ENCODE measurements at regions not wholly inside any gene's neighbourhood (a gene's known extent, or its start where the extent isn't known, plus 50 kb on each side); places are given as distances from the start of the nearest gene placed in this dataset.

DNA sequence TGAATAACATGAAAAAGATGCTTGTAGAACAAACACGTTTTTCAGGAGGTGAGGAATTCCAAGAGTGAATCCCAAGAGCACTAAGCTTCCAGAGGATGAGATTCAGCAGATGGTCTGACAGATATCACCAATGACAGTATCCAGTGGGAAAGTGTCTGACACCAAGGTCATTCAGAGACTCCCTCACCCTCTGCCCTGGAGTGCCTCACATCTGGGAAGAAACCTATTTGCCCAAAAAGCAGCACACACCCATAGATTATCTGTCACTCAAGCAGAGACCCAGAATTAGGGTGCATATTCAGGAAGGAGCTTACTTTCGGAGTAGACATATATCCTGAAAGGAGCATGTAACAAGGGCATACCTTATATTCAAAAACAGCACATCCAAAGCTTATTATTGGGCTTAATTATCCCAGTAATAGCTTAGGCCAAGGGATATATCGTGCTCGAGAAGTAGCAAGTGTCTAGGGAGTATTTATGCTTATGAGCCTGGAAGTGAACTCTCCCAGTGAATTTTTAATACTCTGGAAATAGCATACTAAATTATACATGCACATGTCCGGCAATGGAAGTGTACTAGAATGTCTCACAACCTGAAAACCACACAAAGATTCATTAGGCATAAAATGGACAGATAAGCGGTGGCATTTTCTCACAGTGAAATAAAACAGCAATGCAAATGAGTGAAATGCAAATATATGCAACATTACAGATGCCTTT, 998.1 kb upstream of the TMEM132C start:
- ATAC-seq (no peak), DNase-seq (ENCODE audit: low spot score in 2 of 2) (no peak)
- Mint-ChIP-seq H3K27ac (no peak overlapping the region), H3K9me3 (peaks cover 2% of the 10 kb centered on the region), H3K4me1 (no peaks in the 10 kb centered on the region), H3K36me3 (no peaks in the 10 kb centered on the region), H3K4me3 (no peak overlapping the region)

DNA sequence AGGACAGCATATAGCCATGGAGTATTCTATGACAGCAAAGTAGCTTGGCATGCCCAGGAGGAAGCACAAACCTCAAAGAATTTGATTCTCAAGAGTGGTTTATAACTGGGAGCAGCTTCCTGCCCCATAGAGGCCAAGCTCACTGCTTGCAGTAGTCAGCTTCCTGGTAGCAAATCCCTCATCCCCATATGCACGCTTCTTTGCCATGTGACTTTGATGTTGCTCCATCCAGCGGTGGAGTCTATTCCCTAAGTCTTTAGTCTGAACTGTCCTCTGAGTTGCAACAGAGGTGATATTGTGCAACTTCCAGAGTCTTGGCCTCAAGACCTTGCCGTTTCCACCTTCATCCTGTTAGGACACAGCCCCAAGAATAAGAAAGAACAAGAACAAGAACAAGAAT, 996.8 kb upstream of the TMEM132C start:
- ATAC-seq: no peak
- no peak for DNase-seq (ENCODE audit: low spot score in 2 of 2)
- no peak overlapping the region for H3K27ac Mint-ChIP-seq
- H3K4me1 Mint-ChIP-seq: no peaks in the 10 kb centered on the region
- H3K9me3 Mint-ChIP-seq: no peaks in the 10 kb centered on the region
- no peaks in the 10 kb centered on the region for H3K36me3 Mint-ChIP-seq
- no peak overlapping the region for H3K4me3 Mint-ChIP-seq

DNA sequence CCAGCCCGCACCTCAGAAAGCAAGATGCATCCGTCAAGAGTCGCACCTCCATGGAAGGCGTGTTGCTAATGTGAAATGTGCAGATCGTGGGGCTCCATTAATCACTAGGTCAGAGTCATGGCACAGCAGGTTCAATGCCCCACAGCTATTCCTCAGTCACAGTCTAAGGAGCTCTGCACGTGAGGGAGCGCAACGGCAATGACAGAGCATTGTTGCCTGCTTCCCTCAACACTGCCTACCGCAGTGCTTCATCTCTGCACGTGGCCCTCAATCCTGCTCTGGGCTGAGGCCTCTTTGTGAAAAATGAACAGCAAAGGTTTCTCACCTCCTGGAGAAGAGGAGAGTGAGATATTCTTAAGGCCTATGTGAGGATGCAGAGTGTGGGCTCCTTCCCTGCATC, 995.2 kb upstream of the TMEM132C start:
- no peak overlapping the region for H3K27ac Mint-ChIP-seq
- no peaks in the 10 kb centered on the region for H3K36me3 Mint-ChIP-seq
- no peaks in the 10 kb centered on the region for H3K9me3 Mint-ChIP-seq
- ATAC-seq (no peak), DNase-seq (ENCODE audit: low spot score in 2 of 2) (no peak)
- H3K4me1 Mint-ChIP-seq: no peaks in the 10 kb centered on the region
- H3K4me3 Mint-ChIP-seq: no peak overlapping the region

DNA sequence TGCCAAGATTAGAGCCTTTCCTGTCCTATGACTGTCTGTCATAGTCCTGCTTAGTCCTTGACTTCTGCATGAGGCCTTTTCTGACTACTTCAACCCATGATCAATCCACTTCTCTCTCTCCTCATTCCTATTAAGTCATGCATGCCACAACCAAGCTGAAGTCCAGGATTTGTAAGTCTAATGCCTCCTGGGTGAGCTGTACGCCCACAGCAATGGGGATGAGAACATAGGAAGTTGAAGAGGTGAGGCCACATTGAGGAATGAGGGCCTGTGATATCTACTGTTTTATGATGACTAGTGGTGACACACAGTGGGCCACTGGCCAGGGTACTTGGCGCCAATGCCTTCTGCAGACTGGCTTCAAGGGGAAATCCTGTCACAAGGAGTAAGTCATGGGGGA, 994.1 kb upstream of the TMEM132C start:
- Mint-ChIP-seq H3K27ac (no peak overlapping the region), H3K4me3 (no peak overlapping the region), H3K4me1 (peaks cover 6% of the 10 kb centered on the region), H3K36me3 (no peaks in the 10 kb centered on the region), H3K9me3 (no peaks in the 10 kb centered on the region)
- DNase-seq (ENCODE audit: low spot score in 2 of 2) (no peak), ATAC-seq (peak; percentile 46)

DNA sequence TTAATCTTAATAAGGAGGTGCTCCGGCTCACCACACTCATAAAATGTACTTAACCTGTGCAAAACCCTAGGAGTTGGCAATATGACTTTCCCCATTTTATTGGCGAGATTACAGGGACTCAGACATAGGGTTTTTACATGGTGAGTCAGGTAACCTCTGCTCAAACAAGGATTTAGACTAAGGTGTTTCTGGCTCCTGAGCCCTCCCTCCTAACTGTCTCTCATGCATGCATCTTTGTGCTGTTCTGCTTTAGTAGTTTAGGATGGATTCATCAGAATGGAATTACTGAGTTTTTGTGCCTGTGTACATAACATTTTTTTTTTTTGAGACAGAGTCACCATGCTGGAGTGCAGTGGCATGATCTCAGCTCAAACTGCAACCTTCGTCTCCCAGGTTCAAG, 993.3 kb upstream of the TMEM132C start:
- Mint-ChIP-seq H3K9me3 (no peaks in the 10 kb centered on the region), H3K36me3 (no peaks in the 10 kb centered on the region), H3K4me1 (peaks cover 10% of the 10 kb centered on the region), H3K4me3 (no peak overlapping the region), H3K27ac (no peak overlapping the region)
- ATAC-seq (no peak), DNase-seq (ENCODE audit: low spot score in 2 of 2) (no peak)

DNA sequence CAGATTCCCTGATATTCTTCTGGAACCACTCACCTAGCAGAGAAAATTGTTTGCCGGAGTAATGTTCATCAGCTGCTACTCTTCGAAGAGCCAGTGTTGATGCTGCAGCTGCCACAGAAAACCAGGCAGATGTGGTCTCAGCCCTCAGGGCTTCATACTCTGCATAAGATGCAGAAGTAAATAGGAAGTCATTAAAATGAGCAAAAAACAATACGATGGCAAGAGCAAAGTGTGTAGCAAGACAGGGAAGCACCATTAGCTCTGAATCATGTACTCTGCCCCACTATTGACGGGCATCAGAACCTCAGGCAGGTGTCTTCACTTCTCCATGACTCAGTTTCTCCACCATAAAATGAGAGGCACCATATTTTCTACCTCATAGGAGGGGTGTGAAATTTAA, 991.6 kb upstream of the TMEM132C start:
- ATAC-seq (no peak), DNase-seq (ENCODE audit: low spot score in 2 of 2) (no peak)
- peaks cover 13% of the 10 kb centered on the region for H3K4me1 Mint-ChIP-seq
- no peak overlapping the region for H3K27ac Mint-ChIP-seq
- H3K9me3 Mint-ChIP-seq: no peaks in the 10 kb centered on the region
- no peaks in the 10 kb centered on the region for H3K36me3 Mint-ChIP-seq
- no peak overlapping the region for H3K4me3 Mint-ChIP-seq

DNA sequence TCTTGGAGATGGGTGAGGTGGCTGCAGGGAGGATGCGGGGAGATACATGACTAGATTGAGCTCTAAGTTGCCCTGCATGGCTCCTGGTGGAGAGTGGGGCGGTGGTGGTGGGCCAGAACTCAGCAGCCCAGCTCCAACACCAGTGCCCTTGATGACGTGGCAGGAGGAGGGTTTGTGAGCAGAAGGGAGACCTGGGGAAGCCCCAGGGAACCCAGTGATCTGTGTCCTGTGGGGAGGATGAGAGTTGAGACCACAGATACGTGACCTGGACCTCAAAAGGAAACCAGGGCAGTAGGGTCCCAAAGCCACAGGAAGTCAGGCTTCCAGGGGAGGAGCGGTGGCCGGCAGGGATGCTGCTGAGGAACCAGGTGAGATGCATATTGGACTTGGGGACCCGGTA, 989.1 kb upstream of the TMEM132C start:
- Mint-ChIP-seq H3K4me1 (peaks cover 17% of the 10 kb centered on the region), H3K27ac (peak overlapping the region; percentile 20), H3K36me3 (no peaks in the 10 kb centered on the region), H3K4me3 (no peak overlapping the region), H3K9me3 (no peaks in the 10 kb centered on the region)
- ATAC-seq (peak; percentile 69), DNase-seq (ENCODE audit: low spot score in 2 of 2) (no peak)

DNA sequence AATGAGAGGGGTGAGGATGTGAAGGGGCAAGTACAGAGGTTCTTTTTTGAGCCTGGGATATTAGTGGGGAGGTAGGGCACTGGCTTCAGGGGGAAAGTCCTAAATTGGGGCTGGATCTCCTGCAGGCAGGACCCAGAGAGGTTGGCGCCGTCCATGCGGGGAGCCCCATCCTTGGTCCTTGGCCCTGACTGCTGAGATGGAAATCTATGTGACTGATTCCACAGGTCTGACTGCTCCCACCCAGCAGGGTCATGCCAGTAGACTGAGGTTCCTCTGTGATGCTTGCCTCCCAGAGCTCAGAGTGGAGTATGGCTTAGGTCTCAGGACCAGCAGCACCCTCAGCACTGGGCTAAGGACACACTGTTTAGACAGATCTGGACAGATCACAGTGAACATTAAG, 988.6 kb upstream of the TMEM132C start:
- Mint-ChIP-seq H3K36me3 (no peaks in the 10 kb centered on the region), H3K4me1 (peaks cover 17% of the 10 kb centered on the region), H3K4me3 (no peak overlapping the region), H3K9me3 (no peaks in the 10 kb centered on the region), H3K27ac (peak overlapping the region; percentile 20)
- ATAC-seq: peak; percentile 37
- no peak for DNase-seq (ENCODE audit: low spot score in 2 of 2)

DNA sequence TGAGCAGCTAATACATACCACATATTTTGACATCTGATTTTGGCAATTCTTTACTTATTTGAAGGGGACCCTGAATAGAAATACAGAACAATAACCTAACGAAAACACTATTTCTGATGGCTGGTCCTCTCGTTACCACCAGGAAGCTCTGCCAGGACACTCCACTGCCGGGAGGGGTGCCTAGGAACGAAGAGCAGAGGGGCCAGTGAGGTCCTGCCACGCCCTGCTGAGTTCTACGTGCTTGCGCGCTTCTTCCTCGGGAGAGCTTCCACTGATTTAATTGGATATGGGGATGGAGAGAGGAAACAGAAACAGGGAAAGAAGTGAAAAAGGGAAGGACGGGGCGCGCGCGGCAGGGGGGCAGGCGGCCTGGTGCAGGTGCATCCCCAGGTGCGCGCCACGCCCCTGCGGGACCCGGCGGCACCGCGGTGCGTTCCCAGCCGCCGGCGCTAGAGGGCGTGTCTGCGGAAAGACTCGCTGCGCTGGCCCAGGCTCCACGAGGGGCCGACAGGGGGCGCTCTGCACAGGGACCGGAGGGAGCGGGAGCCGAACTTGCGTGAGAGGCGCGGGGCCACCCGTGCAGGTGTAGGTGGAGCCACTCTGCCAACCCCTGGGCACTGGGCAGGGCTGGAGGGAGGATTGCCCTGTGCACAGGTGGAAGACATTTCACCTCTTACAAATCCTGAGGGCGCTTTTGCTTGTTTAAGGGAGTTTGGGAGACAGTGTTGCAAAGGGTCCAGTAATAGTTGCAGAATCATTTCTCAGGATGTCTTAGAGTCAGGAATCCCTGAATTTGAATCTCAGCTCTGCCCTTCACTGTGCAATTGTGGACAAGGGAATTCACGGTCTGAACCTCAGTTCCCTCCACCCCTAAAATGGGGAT, 986.3 kb upstream of the TMEM132C start:
- H3K27ac Mint-ChIP-seq: no peak overlapping the region
- no peaks in the 10 kb centered on the region for H3K36me3 Mint-ChIP-seq
- ATAC-seq (peak; percentile 62), DNase-seq (ENCODE audit: low spot score in 2 of 2) (peak; percentile 73 to 86)
- H3K4me3 Mint-ChIP-seq: no peak overlapping the region
- peaks cover 28% of the 10 kb centered on the region for H3K4me1 Mint-ChIP-seq
- H3K9me3 Mint-ChIP-seq: no peaks in the 10 kb centered on the region

DNA sequence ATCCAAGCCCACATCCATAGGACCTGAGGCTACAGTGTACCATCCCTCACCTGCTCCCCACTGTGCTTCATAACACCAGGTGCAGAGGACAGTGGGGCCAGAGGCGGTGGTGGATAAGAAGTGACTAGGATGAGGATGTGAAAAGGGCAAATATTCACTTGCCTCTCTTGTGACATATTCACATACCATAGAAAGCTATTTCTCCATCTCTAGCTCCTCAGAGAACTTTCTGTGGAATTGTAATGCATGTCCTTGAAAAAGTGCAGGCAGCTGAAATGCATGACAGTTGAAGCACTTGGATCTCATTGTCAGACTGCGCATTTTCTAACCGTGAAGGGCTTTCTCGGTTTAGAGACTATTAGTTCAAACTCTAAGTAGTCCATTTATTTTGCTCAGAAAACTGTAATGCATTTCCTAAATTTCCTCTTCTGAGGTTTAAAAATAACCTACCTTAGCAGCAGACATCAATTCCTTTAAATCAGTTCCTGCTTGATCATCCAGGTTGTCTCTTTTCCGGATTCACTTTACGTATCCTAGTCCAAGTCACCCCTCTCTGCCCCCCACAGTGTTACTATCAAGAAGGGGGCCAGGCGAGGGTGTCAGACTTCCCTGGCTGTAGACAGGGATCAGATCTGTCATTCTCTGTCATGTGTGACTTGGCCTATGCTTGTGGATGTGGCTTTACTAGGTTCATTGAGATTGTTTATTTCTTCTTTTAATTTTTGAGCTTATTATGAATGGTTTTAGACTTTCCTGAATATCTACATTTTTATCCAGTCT, 984.0 kb upstream of the TMEM132C start:
- Mint-ChIP-seq H3K27ac (no peak overlapping the region), H3K4me1 (peaks cover 21% of the 10 kb centered on the region), H3K36me3 (no peaks in the 10 kb centered on the region), H3K4me3 (no peak overlapping the region), H3K9me3 (no peaks in the 10 kb centered on the region)
- ATAC-seq (no peak), DNase-seq (ENCODE audit: low spot score in 2 of 2) (no peak)

DNA sequence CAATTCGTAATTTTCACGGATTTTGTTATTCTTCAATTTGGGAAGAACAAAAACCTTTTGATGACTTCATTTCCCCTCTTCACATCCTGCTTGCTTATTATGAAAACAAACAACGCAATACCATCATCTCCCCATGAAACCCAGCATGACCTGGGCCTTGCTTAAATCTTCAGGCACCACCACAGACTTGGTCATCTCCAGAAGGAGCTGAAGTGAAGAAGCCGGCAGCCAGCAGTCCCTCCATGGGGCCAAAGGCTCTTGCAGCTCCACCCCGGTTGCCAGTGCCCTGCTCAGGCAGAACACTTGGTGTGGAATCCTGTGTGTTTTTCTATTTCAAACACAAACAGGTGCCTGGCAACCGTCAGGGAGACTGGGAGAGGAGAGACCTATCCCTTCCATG, 982.9 kb upstream of the TMEM132C start:
- H3K4me1 Mint-ChIP-seq: peaks cover 17% of the 10 kb centered on the region
- H3K36me3 Mint-ChIP-seq: no peaks in the 10 kb centered on the region
- no peak overlapping the region for H3K4me3 Mint-ChIP-seq
- H3K9me3 Mint-ChIP-seq: no peaks in the 10 kb centered on the region
- H3K27ac Mint-ChIP-seq: no peak overlapping the region
- ATAC-seq (no peak), DNase-seq (ENCODE audit: low spot score in 2 of 2) (no peak)

DNA sequence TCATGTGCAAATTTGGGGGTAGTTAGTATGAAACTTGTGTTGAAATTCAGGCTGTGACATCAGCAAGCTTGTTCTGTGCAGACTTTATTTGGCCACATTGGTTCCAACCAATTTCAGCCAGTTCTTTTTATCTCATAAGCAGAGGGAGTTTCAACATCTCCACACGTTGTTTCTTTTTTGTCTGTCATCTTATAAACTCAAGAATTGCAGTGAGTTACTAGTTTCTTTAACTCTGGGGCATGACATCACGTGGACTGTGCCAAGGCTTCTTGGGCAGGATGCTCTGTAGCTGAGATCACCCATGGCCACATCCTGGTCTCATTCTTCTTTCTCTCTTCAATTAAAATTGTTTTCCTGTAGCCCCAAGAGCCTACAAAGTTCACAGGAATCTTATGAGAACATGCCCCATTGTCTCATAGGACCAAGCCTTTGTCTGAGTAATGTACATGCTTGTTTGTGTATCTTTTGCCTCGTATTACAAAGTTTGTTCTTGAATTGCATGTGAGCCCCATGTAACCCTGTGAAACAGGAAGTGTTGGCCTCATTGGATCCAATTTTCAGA, 982.0 kb upstream of the TMEM132C start:
- Mint-ChIP-seq H3K4me1 (peaks cover 17% of the 10 kb centered on the region), H3K27ac (peak overlapping the region; percentile 29), H3K36me3 (no peaks in the 10 kb centered on the region), H3K9me3 (no peaks in the 10 kb centered on the region), H3K4me3 (no peak overlapping the region)
- peak; percentile 77 for ATAC-seq
- no peak for DNase-seq (ENCODE audit: low spot score in 2 of 2)

DNA sequence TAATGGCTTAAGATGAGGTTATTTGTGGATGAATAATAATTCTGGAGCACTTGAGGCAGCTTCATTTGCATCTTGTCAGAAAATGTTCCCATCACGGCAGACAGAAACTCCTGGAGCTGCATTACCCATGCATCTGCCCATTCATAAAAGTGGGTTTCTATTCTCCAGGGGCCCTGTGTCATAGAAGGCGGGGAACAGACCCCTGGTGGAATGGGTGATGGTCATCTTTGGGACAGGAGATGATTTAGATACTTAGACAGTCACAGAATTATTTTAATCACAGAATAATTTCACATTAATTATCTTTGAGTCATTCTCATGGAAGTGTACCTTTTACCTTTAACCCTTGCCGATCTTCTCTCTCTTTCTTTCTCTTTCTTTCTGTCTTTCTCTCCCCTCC, 980.7 kb upstream of the TMEM132C start:
- ATAC-seq: no peak
- Mint-ChIP-seq H3K4me1 (peaks cover 10% of the 10 kb centered on the region), H3K36me3 (no peaks in the 10 kb centered on the region), H3K27ac (no peak overlapping the region), H3K4me3 (no peak overlapping the region), H3K9me3 (no peaks in the 10 kb centered on the region)
- DNase-seq (ENCODE audit: low spot score in 2 of 2): no peak

DNA sequence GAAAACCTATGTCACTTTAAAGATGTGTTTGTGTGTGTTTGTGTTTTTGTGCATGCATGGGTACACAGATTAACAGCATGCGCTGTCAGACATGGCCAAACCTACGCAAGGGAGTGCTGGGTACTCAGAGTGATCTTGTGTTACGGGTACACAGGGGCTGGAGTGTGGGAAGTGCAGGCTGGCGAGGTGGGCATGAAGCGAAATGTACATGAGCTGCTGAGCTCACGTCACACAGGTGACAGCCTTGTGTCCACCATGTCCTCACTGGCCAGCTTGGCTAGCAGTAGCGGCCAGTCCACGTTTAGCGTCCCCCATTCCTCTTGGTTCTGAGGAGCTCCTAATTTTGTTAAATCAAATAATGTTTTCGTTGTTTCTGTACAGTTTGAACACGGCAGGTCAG, 979.7 kb upstream of the TMEM132C start:
- Mint-ChIP-seq H3K36me3 (no peaks in the 10 kb centered on the region), H3K4me3 (no peak overlapping the region), H3K9me3 (no peaks in the 10 kb centered on the region), H3K27ac (no peak overlapping the region), H3K4me1 (peaks cover 10% of the 10 kb centered on the region)
- ATAC-seq (no peak), DNase-seq (ENCODE audit: low spot score in 2 of 2) (no peak)

DNA sequence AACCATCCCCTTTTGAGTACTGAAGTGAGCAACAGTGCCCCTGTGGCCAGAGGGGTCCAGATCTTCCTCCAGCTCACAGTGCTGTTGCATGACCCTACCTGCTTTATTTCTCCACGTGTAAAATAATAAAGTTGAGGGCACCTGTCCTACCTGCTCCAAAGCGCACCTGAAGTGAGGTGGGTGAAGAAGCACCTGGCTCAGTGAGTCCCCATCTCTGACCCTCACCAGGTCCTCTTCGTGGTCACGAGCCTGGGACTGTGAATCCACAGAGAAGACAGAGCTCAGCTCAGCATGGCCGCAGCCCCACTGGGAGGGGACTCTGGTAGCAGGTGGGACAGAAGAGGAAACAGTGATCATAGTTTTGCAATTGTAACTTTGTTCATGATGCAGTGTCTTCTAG, 976.7 kb upstream of the TMEM132C start:
- no peaks in the 10 kb centered on the region for H3K36me3 Mint-ChIP-seq

More for the DNA sequence above, 976.7 kb upstream of the TMEM132C start:
- Mint-ChIP-seq H3K4me3 (no peak overlapping the region), H3K4me1 (peaks cover 3% of the 10 kb centered on the region), H3K27ac (no peak overlapping the region), H3K9me3 (no peaks in the 10 kb centered on the region)
- no peak for ATAC-seq
- no peak for DNase-seq (ENCODE audit: low spot score in 2 of 2)

All from stimulated activated effector memory CD8-positive, alpha-beta T cell treated with anti-CD3 and anti-CD28 coated beads, Interleukin-12 subunit alpha, Interleukin-12 subunit beta, amount 100 ng/mL, for 72 hours (primary cell).